ENCODE measurements at regions not wholly inside any gene's neighbourhood (a gene's known extent, or its start where the extent isn't known, plus 50 kb on each side); places are given as distances from the start of the nearest gene placed in this dataset.

DNA sequence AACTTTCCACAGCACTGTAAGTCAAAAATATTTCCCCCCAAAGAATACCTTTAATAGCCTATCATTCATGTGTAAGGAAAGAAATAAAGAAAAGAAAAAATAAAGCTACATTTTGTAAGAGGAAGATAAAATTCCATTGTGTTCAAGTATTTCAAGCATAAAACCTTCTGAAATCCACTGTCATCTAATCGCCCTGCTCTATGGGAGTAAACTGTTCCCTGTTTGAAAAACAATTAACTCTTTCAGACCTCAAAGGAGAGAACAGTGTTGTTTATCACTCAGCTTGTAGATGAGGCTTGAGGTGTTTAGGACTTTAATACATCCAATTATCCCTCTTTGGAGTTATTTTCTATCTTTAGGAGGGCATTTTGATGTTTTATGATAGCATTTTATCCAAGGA lies 112.2 kb upstream of the REG3G start:
- Histone ChIP-seq H3K4me3 (no peak overlapping the region), H3K27me3 (no peaks in the 10 kb centered on the region), H3K27ac (no peak overlapping the region), H3K4me1 (no peaks in the 10 kb centered on the region), H3K9me3 (no peaks in the 10 kb centered on the region), H3K36me3 (no peaks in the 10 kb centered on the region)
- ATAC-seq (no peak), DNase-seq (no peak)
- 27 to 34% methylated on average over 1 of the region's 1 CpG for WGBS, 2 donors
- TF ChIP-seq, protein P1, sequence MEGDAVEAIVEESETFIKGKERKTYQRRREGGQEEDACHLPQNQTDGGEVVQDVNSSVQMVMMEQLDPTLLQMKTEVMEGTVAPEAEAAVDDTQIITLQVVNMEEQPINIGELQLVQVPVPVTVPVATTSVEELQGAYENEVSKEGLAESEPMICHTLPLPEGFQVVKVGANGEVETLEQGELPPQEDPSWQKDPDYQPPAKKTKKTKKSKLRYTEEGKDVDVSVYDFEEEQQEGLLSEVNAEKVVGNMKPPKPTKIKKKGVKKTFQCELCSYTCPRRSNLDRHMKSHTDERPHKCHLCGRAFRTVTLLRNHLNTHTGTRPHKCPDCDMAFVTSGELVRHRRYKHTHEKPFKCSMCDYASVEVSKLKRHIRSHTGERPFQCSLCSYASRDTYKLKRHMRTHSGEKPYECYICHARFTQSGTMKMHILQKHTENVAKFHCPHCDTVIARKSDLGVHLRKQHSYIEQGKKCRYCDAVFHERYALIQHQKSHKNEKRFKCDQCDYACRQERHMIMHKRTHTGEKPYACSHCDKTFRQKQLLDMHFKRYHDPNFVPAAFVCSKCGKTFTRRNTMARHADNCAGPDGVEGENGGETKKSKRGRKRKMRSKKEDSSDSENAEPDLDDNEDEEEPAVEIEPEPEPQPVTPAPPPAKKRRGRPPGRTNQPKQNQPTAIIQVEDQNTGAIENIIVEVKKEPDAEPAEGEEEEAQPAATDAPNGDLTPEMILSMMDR (IDR thresholded peaks at IDR 0.05), result no peak
- intact Hi-C loops (cut with DNase I), result no loop called here

DNA sequence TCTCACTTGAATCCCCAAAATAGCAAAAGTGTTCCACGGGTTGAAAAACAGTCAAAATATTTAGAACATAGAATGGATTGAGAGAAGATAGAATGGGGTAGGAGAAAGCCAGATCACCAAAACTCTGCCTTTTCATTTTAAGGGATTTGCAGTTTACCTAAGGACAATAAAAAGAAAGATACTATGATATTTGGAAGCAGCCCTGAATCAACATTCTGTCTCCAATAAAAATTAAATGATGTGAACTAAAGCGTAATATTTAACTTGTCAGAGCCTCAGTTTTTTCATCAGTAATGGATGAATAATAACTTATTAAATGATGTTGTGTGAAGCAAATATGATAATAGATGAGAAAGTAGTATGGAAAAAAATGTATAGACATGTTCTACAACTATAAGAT lies 100.2 kb upstream of the REG3G start:
- TF ChIP-seq, protein P1 (IDR thresholded peaks at IDR 0.05), result no peak
- 58 to 69% methylated on average over 2 of the region's 2 CpGs for WGBS, 2 donors
- no peaks in the 10 kb centered on the region for H3K4me1 ChIP-seq
- H3K27me3 ChIP-seq, result no peaks in the 10 kb centered on the region
- intact Hi-C loops (cut with DNase I), result no loop called here
- H3K4me3 ChIP-seq, result no peak overlapping the region
- H3K27ac ChIP-seq, result no peak overlapping the region
- no peak for ATAC-seq
- H3K9me3 ChIP-seq, result no peaks in the 10 kb centered on the region
- H3K36me3 ChIP-seq, result no peaks in the 10 kb centered on the region
- DNase-seq, result no peak

DNA sequence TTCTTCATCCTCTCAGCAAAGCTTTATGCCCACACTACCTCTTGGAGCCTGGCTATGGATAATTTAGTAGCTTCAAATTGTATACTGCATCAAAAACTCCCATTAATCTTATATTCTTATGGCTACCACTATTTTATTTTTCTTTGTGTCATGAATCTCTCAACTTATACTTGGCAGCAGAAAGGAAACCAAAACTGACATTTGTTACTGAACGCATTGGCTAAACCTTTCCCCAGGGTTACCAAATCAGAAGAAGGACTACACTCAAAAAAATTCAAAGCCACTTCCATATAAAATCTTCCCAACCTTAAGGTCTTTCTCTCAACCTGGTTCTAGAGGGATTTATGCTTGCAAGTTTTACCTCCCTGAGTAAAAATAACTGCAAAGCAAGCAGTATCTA lies 97.0 kb upstream of the REG3G start:
- no peak for ATAC-seq
- Histone ChIP-seq H3K27me3 (no peaks in the 10 kb centered on the region), H3K9me3 (no peaks in the 10 kb centered on the region), H3K36me3 (no peaks in the 10 kb centered on the region), H3K27ac (no peak overlapping the region), H3K4me3 (no peak overlapping the region), H3K4me1 (no peaks in the 10 kb centered on the region)
- WGBS, 2 donors, result 73 to 77% methylated on average over 1 of the region's 1 CpG
- intact Hi-C loops (cut with DNase I), result no loop called here
- TF ChIP-seq, protein P1 (IDR thresholded peaks at IDR 0.05), result no peak
- DNase-seq, result no peak

DNA sequence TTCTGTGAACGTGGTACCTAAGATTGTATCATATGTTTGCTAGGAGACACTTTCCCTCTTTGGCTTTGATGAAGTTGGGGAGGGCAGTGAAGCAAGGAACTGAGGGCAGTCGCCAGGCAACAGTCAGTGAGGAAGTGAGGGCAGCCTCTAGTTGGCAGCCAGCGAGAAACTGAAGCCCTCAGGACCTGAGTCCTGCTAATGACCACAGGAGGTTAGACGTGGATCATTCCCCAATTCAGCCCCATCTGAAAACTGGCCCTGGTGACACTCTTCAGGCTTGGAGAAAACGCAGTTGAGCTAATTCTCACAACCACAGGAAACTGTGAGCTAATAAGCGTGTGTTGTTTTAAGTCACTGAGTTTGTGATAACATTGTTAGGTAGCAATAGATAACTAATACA lies 84.5 kb upstream of the REG3G start:
- TF ChIP-seq, protein P1 (IDR thresholded peaks at IDR 0.05), result no peak
- DNase-seq (no peak), ATAC-seq (no peak)
- Histone ChIP-seq H3K27ac (no peak overlapping the region), H3K4me1 (no peaks in the 10 kb centered on the region), H3K36me3 (no peaks in the 10 kb centered on the region), H3K27me3 (no peaks in the 10 kb centered on the region), H3K4me3 (no peak overlapping the region), H3K9me3 (peaks cover 0 to 15% (median 6%) of the 10 kb centered on the region in 11 donors)
- WGBS, 2 donors, result 38 to 41% methylated on average over 6 of the region's 6 CpGs
- intact Hi-C loops (cut with DNase I), result no loop called here

DNA sequence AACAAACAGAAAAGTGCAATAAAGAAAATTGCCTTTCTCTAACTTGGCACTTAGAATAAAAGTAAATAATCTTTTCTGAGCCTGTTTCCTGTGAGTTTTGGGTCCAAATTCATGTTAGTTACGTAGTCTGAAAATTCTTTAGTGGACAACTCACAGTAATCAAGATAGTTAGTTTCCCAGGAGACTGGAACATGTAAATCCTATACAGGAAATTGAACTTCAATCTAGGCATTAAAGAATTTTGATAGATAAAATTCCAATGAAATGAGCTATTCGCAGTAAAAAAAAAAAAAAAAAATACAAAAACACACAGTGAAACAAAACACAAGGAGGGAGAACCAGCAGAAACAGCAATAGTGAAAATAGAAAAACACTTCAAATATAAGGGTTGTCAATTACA lies 83.8 kb upstream of the REG3G start:
- ATAC-seq (no peak), DNase-seq (no peak)
- H3K4me3 ChIP-seq, result no peak overlapping the region
- H3K4me1 ChIP-seq, result no peaks in the 10 kb centered on the region
- intact Hi-C loops (cut with DNase I), result no loop called here
- H3K27ac ChIP-seq, result no peak overlapping the region
- peaks cover 0 to 19% (median 6%) of the 10 kb centered on the region in 11 donors for H3K9me3 ChIP-seq
- WGBS, 2 donors, result 55 to 58% methylated on average over 2 of the region's 2 CpGs
- TF ChIP-seq, protein P1 (IDR thresholded peaks at IDR 0.05), result no peak
- H3K27me3 ChIP-seq, result no peaks in the 10 kb centered on the region
- H3K36me3 ChIP-seq, result no peaks in the 10 kb centered on the region
